Thoracic aorta (tissue), 2 donors: ENCODE measurements at regions not wholly inside any gene's neighbourhood (a gene's known extent, or its start where the extent isn't known, plus 50 kb on each side); places are given as distances from the start of the nearest gene placed in this dataset.

ENCODE experiments used
- ATAC-seq: fragments of 150-250 bp; one replicate; pipeline ENCODE4 v1.8.0; 2017; ENCODE audit warnings: low read depth; ENCODE audit not compliant: insufficient number of reproducible peaks, low FRiP score
- DNase-seq: peaks from one replicate; pipeline ENCODE4 v3.0.0-alpha.2; 2020; ENCODE audit warnings: low spot score
- H3K27ac ChIP-seq, 2 donors: fragments of 200-600 bp; sonication (generic); 1 replicate in 1 of 2; 2 replicates in 1 of 2; pipeline ENCODE4 v1.5.1; 2016; ENCODE audit warnings: mild to moderate bottlenecking in 2 of 2, moderate library complexity in 2 of 2
- H3K27me3 ChIP-seq: fragments of 200-600 bp; sonication (generic); replicated peaks from 2 replicates; pipeline ENCODE4 v1.6.0; 2016; ENCODE audit warnings: mild to moderate bottlenecking; ENCODE audit not compliant: insufficient read depth
- H3K36me3 ChIP-seq: fragments of 200-600 bp; sonication (generic); one replicate; pipeline ENCODE4 v1.5.1; 2016
- H3K4me1 ChIP-seq, 2 donors: fragments of 200-600 bp; sonication (generic); 1 replicate in 1 of 2; 2 replicates in 1 of 2; pipeline versions ENCODE4 v1.5.1 to v1.6.0; 2016; ENCODE audit warnings: low read depth in 2 of 2, mild to moderate bottlenecking in 1 of 2; ENCODE audit not compliant: control insufficient read depth in 1 of 2
- H3K4me3 ChIP-seq: fragments of 200-600 bp; sonication (generic); 2 replicates; pipeline ENCODE4 v1.5.1; 2016; ENCODE audit warnings: mild to moderate bottlenecking
- H3K9me3 ChIP-seq: fragments of 200-600 bp; sonication (generic); 2 replicates; pipeline ENCODE4 v1.5.1; 2016
- TF ChIP-seq, protein P1 (sequence below): fragments of 200-600 bp; sonication (generic); IDR thresholded peaks from one replicate; pipeline ENCODE4 v1.5.1; 2019; ENCODE audit warnings: antibody characterized with exemption

GRCh38 chr13:55572408-55572807 lies 1568.3 kb upstream of the PRR20A start:
- ATAC-seq: no peak
- Histone ChIP-seq H3K27me3 (no peaks in the 10 kb centered on the region), H3K36me3 (no peaks in the 10 kb centered on the region), H3K4me3 (no peak overlapping the region), H3K4me1 (no peaks in the 10 kb centered on the region), H3K27ac (no peak overlapping the region), H3K9me3 (no peaks in the 10 kb centered on the region)
- DNase-seq: no peak
- TF ChIP-seq, protein P1, sequence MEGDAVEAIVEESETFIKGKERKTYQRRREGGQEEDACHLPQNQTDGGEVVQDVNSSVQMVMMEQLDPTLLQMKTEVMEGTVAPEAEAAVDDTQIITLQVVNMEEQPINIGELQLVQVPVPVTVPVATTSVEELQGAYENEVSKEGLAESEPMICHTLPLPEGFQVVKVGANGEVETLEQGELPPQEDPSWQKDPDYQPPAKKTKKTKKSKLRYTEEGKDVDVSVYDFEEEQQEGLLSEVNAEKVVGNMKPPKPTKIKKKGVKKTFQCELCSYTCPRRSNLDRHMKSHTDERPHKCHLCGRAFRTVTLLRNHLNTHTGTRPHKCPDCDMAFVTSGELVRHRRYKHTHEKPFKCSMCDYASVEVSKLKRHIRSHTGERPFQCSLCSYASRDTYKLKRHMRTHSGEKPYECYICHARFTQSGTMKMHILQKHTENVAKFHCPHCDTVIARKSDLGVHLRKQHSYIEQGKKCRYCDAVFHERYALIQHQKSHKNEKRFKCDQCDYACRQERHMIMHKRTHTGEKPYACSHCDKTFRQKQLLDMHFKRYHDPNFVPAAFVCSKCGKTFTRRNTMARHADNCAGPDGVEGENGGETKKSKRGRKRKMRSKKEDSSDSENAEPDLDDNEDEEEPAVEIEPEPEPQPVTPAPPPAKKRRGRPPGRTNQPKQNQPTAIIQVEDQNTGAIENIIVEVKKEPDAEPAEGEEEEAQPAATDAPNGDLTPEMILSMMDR: no peak

DNA sequence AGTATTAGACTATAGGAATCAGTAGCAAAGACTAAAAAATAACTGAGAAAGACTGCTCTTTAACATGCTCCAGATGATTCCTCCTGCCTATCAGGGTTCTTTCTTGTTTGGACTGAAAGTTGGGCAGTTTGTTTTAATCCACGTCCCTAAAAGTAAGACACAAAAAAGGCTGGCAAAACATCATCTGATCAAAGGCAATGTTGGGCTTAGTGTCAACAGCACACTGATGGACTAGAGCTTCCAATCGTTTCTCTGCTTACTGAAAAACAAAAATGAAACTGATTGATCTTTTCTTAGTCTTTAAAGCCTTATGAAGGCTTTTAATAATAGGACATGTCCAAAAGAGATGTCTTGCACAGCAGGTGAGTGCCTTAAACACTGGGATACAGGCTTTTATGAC lies 1567.9 kb upstream of the PRR20A start:
- Histone ChIP-seq H3K4me3 (no peak overlapping the region), H3K36me3 (no peaks in the 10 kb centered on the region), H3K27ac (no peak overlapping the region), H3K9me3 (no peaks in the 10 kb centered on the region), H3K27me3 (no peaks in the 10 kb centered on the region), H3K4me1 (no peaks in the 10 kb centered on the region)
- TF ChIP-seq, protein P1: no peak
- ATAC-seq: no peak
- DNase-seq: no peak

DNA sequence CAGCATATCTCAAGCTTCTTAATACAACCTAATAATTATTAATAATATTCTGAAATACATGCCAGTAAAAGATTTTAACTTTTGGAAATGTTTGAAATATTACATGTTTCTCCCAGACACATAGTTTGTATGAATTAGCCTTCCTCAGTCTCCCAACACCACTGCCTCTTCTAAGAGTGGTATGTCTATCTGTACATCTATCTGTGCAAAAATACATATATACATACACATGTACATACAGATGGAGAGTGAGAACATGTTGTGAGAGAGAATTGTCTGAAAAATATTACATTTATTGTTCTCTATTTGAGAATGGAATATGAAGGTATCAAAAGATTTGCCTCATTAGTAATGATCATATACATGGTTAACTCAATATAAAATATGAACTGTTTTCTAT lies 1567.2 kb upstream of the PRR20A start:
- H3K9me3 ChIP-seq: no peaks in the 10 kb centered on the region
- H3K27ac ChIP-seq: no peak overlapping the region
- TF ChIP-seq, protein P1: no peak
- ATAC-seq (no peak), DNase-seq (no peak)
- H3K4me3 ChIP-seq: no peak overlapping the region
- no peaks in the 10 kb centered on the region for H3K27me3 ChIP-seq
- no peaks in the 10 kb centered on the region for H3K36me3 ChIP-seq
- H3K4me1 ChIP-seq: no peaks in the 10 kb centered on the region

DNA sequence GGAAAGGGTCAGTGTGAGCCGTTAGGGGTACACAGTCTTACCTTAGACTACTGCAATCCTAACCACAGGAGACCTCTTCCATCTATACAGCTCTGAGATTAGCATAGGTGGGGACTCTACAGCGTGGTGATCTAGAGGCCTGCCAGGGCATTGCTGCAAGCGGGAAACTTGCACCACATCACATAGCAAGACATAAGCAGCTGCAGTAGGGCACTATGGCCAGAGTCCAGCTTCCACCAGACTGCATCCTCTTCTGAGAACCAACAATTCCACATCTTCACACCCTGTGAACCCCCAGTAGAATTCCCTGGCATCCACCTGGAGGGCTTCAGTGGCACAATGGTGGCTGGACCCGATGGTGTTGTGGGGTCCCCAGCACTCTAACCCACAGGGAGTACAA lies 1564.3 kb upstream of the PRR20A start:
- no peak for ATAC-seq
- DNase-seq: no peak

GRCh38 chr13:55577082-55577846 lies 1563.5 kb upstream of the PRR20A start:
- H3K4me3 ChIP-seq: no peak overlapping the region
- no peaks in the 10 kb centered on the region for H3K36me3 ChIP-seq
- DNase-seq (no peak), ATAC-seq (no peak)
- H3K9me3 ChIP-seq: no peaks in the 10 kb centered on the region
- H3K27ac ChIP-seq: no peak overlapping the region
- H3K27me3 ChIP-seq: no peaks in the 10 kb centered on the region
- no peaks in the 10 kb centered on the region for H3K4me1 ChIP-seq
- TF ChIP-seq, protein P1: no peak

More for the DNA sequence above, 1564.3 kb upstream of the PRR20A start:
- H3K9me3 ChIP-seq: no peaks in the 10 kb centered on the region
- H3K27me3 ChIP-seq: no peaks in the 10 kb centered on the region
- H3K36me3 ChIP-seq: no peaks in the 10 kb centered on the region
- H3K27ac ChIP-seq: no peak overlapping the region
- H3K4me1 ChIP-seq: no peaks in the 10 kb centered on the region
- no peak overlapping the region for H3K4me3 ChIP-seq
- TF ChIP-seq, protein P1: no peak
